Renal pelvis (tissue), 1 donor: ENCODE measurements at regions not wholly inside any gene's neighbourhood (a gene's known extent, or its start where the extent isn't known, plus 50 kb on each side); places are given as distances from the start of the nearest gene placed in this dataset.

ENCODE experiments used
- DNase-seq: peaks from one replicate; pipeline ENCODE4 v3.0.0-alpha.2; 2013

- no peak for DNase-seq
Observed at GRCh38 chr11:104529906-104530305, 366.0 kb upstream of the PDGFD start.

GRCh38 chr11:104529213-104529612 is 365.3 kb upstream of the PDGFD start:
- no peak for DNase-seq

GRCh38 chr11:104526006-104526405 is 362.1 kb upstream of the PDGFD start:
- DNase-seq, result no peak

GRCh38 chr11:104525416-104525815 is 361.5 kb upstream of the PDGFD start:
- DNase-seq, result no peak

- DNase-seq, result no peak
Observed at GRCh38 chr11:104524254-104524653, 360.3 kb upstream of the PDGFD start.

- no peak for DNase-seq
Observed at GRCh38 chr11:104523611-104524010, 359.7 kb upstream of the PDGFD start.

- no peak for DNase-seq
Observed at GRCh38 chr11:104522650-104523049, 358.7 kb upstream of the PDGFD start.

GRCh38 chr11:104522123-104522522 is 358.2 kb upstream of the PDGFD start:
- DNase-seq, result no peak

- no peak for DNase-seq
Observed at GRCh38 chr11:104510169-104510568, 346.2 kb upstream of the PDGFD start.

GRCh38 chr11:104490182-104490581 is 326.2 kb upstream of the PDGFD start:
- DNase-seq, result no peak

- DNase-seq, result no peak
Observed at GRCh38 chr11:104488561-104488960, 324.6 kb upstream of the PDGFD start.

- DNase-seq, result no peak
Observed at GRCh38 chr11:104487046-104487806, 323.3 kb upstream of the PDGFD start.

GRCh38 chr11:104484804-104485554 is 321.0 kb upstream of the PDGFD start:
- no peak for DNase-seq

- DNase-seq, result no peak
Observed at GRCh38 chr11:104476898-104477297, 313.0 kb upstream of the PDGFD start.

GRCh38 chr11:104476454-104476853 is 312.5 kb upstream of the PDGFD start:
- no peak for DNase-seq

GRCh38 chr11:104467404-104467803 is 303.5 kb upstream of the PDGFD start:
- no peak for DNase-seq

- DNase-seq, result no peak
Observed at GRCh38 chr11:104465321-104465720, 301.4 kb upstream of the PDGFD start.

GRCh38 chr11:104464691-104465090 is 300.7 kb upstream of the PDGFD start:
- DNase-seq, result no peak

GRCh38 chr11:104462341-104462740 is 298.4 kb upstream of the PDGFD start:
- no peak for DNase-seq

- DNase-seq, result no peak
Observed at GRCh38 chr11:104451197-104451893, 287.4 kb upstream of the PDGFD start.

- no peak for DNase-seq
Observed at GRCh38 chr11:104443387-104443786, 279.4 kb upstream of the PDGFD start.

- no peak for DNase-seq
Observed at GRCh38 chr11:104442321-104442720, 278.4 kb upstream of the PDGFD start.

GRCh38 chr11:104435494-104435893 is 271.5 kb upstream of the PDGFD start:
- DNase-seq, result no peak
